H1 (cell line): ENCODE measurements at regions not wholly inside any gene's neighbourhood (a gene's known extent, or its start where the extent isn't known, plus 50 kb on each side); places are given as distances from the start of the nearest gene placed in this dataset.

Source experiments
- CHD1 ChIP-seq: IDR thresholded peaks from 2 replicates; pipeline ENCODE4 v1.6.1; 2012; ENCODE audit warnings: low read depth, low read length, improper control_type of control experiment
- CHD7 ChIP-seq: fragments of 300-600 bp; sonication (generic); IDR thresholded peaks from 2 replicates; pipeline ENCODE4 v1.7.1; 2012; ENCODE audit warnings: low read length, moderate library complexity, mild to moderate bottlenecking, inconsistent platforms; ENCODE audit not compliant: insufficient replicate concordance
- CTBP2 ChIP-seq: IDR thresholded peaks from 2 replicates; pipeline ENCODE4 v1.7.0; 2011; ENCODE audit warnings: borderline replicate concordance, mild to moderate bottlenecking, moderate library complexity, mixed read lengths, low read length; ENCODE audit not compliant: insufficient read depth, insufficient read length
- FOSL1 ChIP-seq: IDR thresholded peaks from 2 replicates; pipeline ENCODE4 v1.6.1; 2011; ENCODE audit warnings: mild to moderate bottlenecking, low read depth, low read length, moderate library complexity; ENCODE audit not compliant: insufficient read depth
- KDM4A ChIP-seq: IDR thresholded peaks from one replicate; pipeline ENCODE4 v1.7.1; 2012; ENCODE audit warnings: low read depth, mild to moderate bottlenecking, moderate library complexity, low read length, inconsistent platforms; ENCODE audit not compliant: severe bottlenecking
- MAX ChIP-seq: IDR thresholded peaks from 2 replicates; pipeline ENCODE4 v1.6.1; 2012; ENCODE audit warnings: inconsistent platforms
- NRF1 ChIP-seq: IDR thresholded peaks from 2 replicates; pipeline ENCODE4 v1.6.1; 2011; ENCODE audit warnings: mild to moderate bottlenecking, low read depth, low read length, improper control_type of control experiment
- RFX5 ChIP-seq: IDR thresholded peaks from 2 replicates; pipeline ENCODE4 v1.6.1; 2011; ENCODE audit warnings: low read depth, low read length, improper control_type of control experiment, borderline replicate concordance
- SIRT6 ChIP-seq: IDR thresholded peaks from one replicate; pipeline ENCODE4 v1.7.1; 2012; ENCODE audit warnings: low read length, inconsistent platforms
- TEAD4 ChIP-seq: IDR thresholded peaks from 2 replicates; pipeline ENCODE4 v1.6.1; 2012; ENCODE audit warnings: low read depth, low read length, inconsistent platforms, mixed read lengths

GRCh38 chr19:34034318-34034846 lies 137.9 kb upstream of the LSM14A start (continued):
- TF ChIP-seq CHD7 = no peak
- TF ChIP-seq KDM4A = no peak
- no peak for TF ChIP-seq TEAD4
- no peak for TF ChIP-seq MAX
- TF ChIP-seq SIRT6 = no peak
- TF ChIP-seq RFX5 = no peak
- TF ChIP-seq CHD1 = no peak
- TF ChIP-seq NRF1 = no peak
- TF ChIP-seq CTBP2 = no peak
- TF ChIP-seq FOSL1 = no peak
- TF ChIP-seq, all 59 proteins: peak for 0
